D721Med (cell line): ENCODE measurements at regions not wholly inside any gene's neighbourhood (a gene's known extent, or its start where the extent isn't known, plus 50 kb on each side); places are given as distances from the start of the nearest gene placed in this dataset.

ENCODE experiments used
- DNase-seq: peaks from one replicate; pipeline ENCODE4 v3.0.0; 2011; ENCODE audit warnings: low spot score; ENCODE audit not compliant: insufficient read length
- FAIRE-seq: peaks from 2 replicates; lab custom pipeline; 2011; peaks lifted over from hg19 to GRCh38; lab: Jason Lieb, UNC
- CTCF ChIP-seq: IDR thresholded peaks from 2 replicates; pipeline ENCODE4 v1.5.1; 2012; ENCODE audit warnings: mild to moderate bottlenecking, control low read depth; ENCODE audit not compliant: insufficient read depth; ENCODE audit errors: missing control alignments

- DNase-seq (no peak), FAIRE-seq (no peak)
- TF ChIP-seq CTCF: no peak
Measured at GRCh38 chr6:15061180-15061641, 184.7 kb upstream of the JARID2 start.

GRCh38 chr6:15061908-15062515 is 183.9 kb upstream of the JARID2 start:
- no peak for DNase-seq
- no peak for FAIRE-seq
- TF ChIP-seq CTCF: no peak

GRCh38 chr6:15062516-15063252 is 183.2 kb upstream of the JARID2 start:
- TF ChIP-seq CTCF: no peak
- DNase-seq (no peak), FAIRE-seq (no peak)

GRCh38 chr6:15063253-15063853 is 182.5 kb upstream of the JARID2 start:
- TF ChIP-seq CTCF: no peak
- no peak for DNase-seq
- FAIRE-seq: no peak

GRCh38 chr6:15065261-15065989 is 180.4 kb upstream of the JARID2 start:
- DNase-seq (no peak), FAIRE-seq (no peak)
- no peak for TF ChIP-seq CTCF

GRCh38 chr6:15066089-15066758 is 179.6 kb upstream of the JARID2 start:
- DNase-seq (no peak), FAIRE-seq (no peak)
- TF ChIP-seq CTCF: no peak
